SK-N-SH (cell line): ENCODE measurements at regions not wholly inside any gene's neighbourhood (a gene's known extent, or its start where the extent isn't known, plus 50 kb on each side); places are given as distances from the start of the nearest gene placed in this dataset.

Experiments used
- CTCF ChIA-PET: fragments of 300-600, 350-600 bp; formaldehyde crosslinking; extraction: SDS; loops from one replicate; lab custom pipeline; 2021; lab: Yijun Ruan, JAX
- POLR2A ChIA-PET: fragments of 350-600 bp; sonication (Branson Sonifier 250); formaldehyde crosslinking; extraction: SDS; loops from one replicate; lab custom pipeline; 2020; ENCODE audit warnings: antibody characterized with exemption, inconsistent platforms; lab: Yijun Ruan, JAX
- DNase-seq: peaks from one replicate; pipeline ENCODE4 v3.0.0; 2012
- H2AFZ ChIP-seq: fragments of 200-600 bp; sonication (generic); 2 replicates; pipeline ENCODE4 v1.8.1; 2016; ENCODE audit warnings: antibody characterized with exemption, mild to moderate bottlenecking, low read depth
- H3F3A ChIP-seq: fragments of 200-600 bp; sonication (generic); replicated peaks from 2 replicates; pipeline ENCODE3; 2016; ENCODE audit warnings: antibody characterized with exemption, mild to moderate bottlenecking; ENCODE audit not compliant: insufficient read depth
- H3K27ac ChIP-seq, 2 experiments: fragments of 200-500 bp in 1 of 2; fragments of 200-600 bp in 1 of 2; sonication (Bioruptor generic) in 1 of 2; sonication (generic), shearing (Covaris generic) in 1 of 2; 2 replicates each; pipeline versions ENCODE4 v1.5.1 to v1.6.1; 2014 to 2016; ENCODE audit warnings: low read depth in 2 of 2, inconsistent platforms in 1 of 2, low read length in 1 of 2, mild to moderate bottlenecking in 1 of 2, mixed read lengths in 1 of 2
- H3K27me3 ChIP-seq: fragments of 200-600 bp; sonication (generic), shearing (Covaris generic); 2 replicates; pipeline ENCODE4 v1.6.1; 2016; ENCODE audit warnings: mixed run types; ENCODE audit not compliant: insufficient read depth
- H3K36me3 ChIP-seq, 2 experiments: fragments of 200-500 bp in 1 of 2; fragments of 200-600 bp in 1 of 2; sonication (Bioruptor generic) in 1 of 2; sonication (generic) in 1 of 2; replicated peaks in 1 of 2; 2 replicates each; pipeline versions ENCODE3 to v1.5.1; 2014 to 2016; ENCODE audit warnings: low read length in 1 of 2, mild to moderate bottlenecking in 1 of 2; ENCODE audit not compliant: insufficient read depth in 2 of 2, control insufficient read depth in 1 of 2
- H3K4me1 ChIP-seq, 2 experiments: fragments of 200-500 bp in 1 of 2; fragments of 200-600 bp in 1 of 2; sonication (Bioruptor generic) in 1 of 2; sonication (generic), shearing (Covaris generic) in 1 of 2; 2 replicates each; pipeline versions ENCODE4 v1.5.1 to v1.6.1; 2014 to 2016; ENCODE audit warnings: low read depth in 1 of 2, low read length in 1 of 2, mixed run types in 1 of 2; ENCODE audit not compliant: insufficient read depth in 2 of 2, control insufficient read depth in 1 of 2
- H3K4me2 ChIP-seq: fragments of 200-600 bp; sonication (generic), shearing (Covaris generic); 2 replicates; pipeline ENCODE4 v1.6.1; 2017; ENCODE audit warnings: mixed run types
- H3K4me3 ChIP-seq, 2 experiments: fragments of 200-500 bp in 1 of 2; fragments of 200-600 bp in 1 of 2; sonication (Bioruptor generic) in 1 of 2; sonication (generic), shearing (Covaris generic) in 1 of 2; 2 replicates each; pipeline versions ENCODE4 v1.5.1 to v1.8.1; 2014 to 2016; ENCODE audit warnings: low read depth in 2 of 2, inconsistent platforms in 1 of 2, low read length in 1 of 2, mild to moderate bottlenecking in 1 of 2, mixed read lengths in 1 of 2, moderate library complexity in 1 of 2
- H3K79me2 ChIP-seq: fragments of 200-600 bp; sonication (generic); 2 replicates; pipeline ENCODE4 v1.8.1; 2017; ENCODE audit warnings: mild to moderate bottlenecking; ENCODE audit not compliant: insufficient read depth
- H3K9ac ChIP-seq: fragments of 200-600 bp; sonication (generic); 2 replicates; pipeline ENCODE4 v1.6.1; 2017; ENCODE audit warnings: mixed run types
- H3K9me2 ChIP-seq: fragments of 200-600 bp; sonication (generic); 2 replicates; pipeline ENCODE4 v1.6.1; 2017; ENCODE audit warnings: mixed run types
- H3K9me3 ChIP-seq: fragments of 200-600 bp; sonication (generic); 2 replicates; pipeline ENCODE4 v1.6.1; 2017; ENCODE audit warnings: mixed run types, mild to moderate bottlenecking, moderate library complexity
- H4K20me1 ChIP-seq: fragments of 200-600 bp; sonication (generic); 2 replicates; pipeline ENCODE4 v1.6.1; 2017; ENCODE audit warnings: mild to moderate bottlenecking, mixed run types; ENCODE audit not compliant: insufficient read depth
- CHD2 ChIP-seq: fragments of 150-350 bp; IDR thresholded peaks from 2 replicates; pipeline ENCODE4 v1.6.1; 2018; ENCODE audit warnings: low read length; ENCODE audit not compliant: partially characterized antibody
- CTCF ChIP-seq: fragments of 200-600 bp; sonication (generic); IDR thresholded peaks from 2 replicates; pipeline ENCODE4 v1.6.1; 2017; ENCODE audit warnings: antibody characterized with exemption, mild to moderate bottlenecking, moderate library complexity
- ELF1 ChIP-seq: IDR thresholded peaks from 2 replicates; pipeline ENCODE4 v1.4.0; 2012
- FOSL2 ChIP-seq: IDR thresholded peaks from 2 replicates; pipeline ENCODE4 v1.4.0; 2012; ENCODE audit warnings: low read depth, mild to moderate bottlenecking, moderate library complexity, borderline replicate concordance
- FOXJ3 ChIP-seq: sonication (generic); formaldehyde crosslinking; IDR thresholded peaks from 2 replicates; pipeline ENCODE4 v1.5.1; 2020; ENCODE audit warnings: mild to moderate bottlenecking, missing genetic modification reagents
- MEF2A ChIP-seq: IDR thresholded peaks from 2 replicates; pipeline ENCODE4 v1.4.0; 2012; ENCODE audit warnings: low read depth, borderline replicate concordance
- NFIC ChIP-seq: IDR thresholded peaks from 2 replicates; pipeline ENCODE4 v1.4.0; 2012; ENCODE audit warnings: borderline replicate concordance
- POLR2AphosphoS5 ChIP-seq: IDR thresholded peaks from 2 replicates; pipeline ENCODE4 v1.6.1; 2012; ENCODE audit warnings: low read depth, low read length
- RCOR1 ChIP-seq: fragments of 150-350 bp; IDR thresholded peaks from 2 replicates; pipeline ENCODE4 v1.6.1; 2017; ENCODE audit warnings: antibody characterized with exemption, low read length
- REST ChIP-seq: IDR thresholded peaks from 2 replicates; pipeline ENCODE4 v1.6.1; 2012; ENCODE audit warnings: mild to moderate bottlenecking, low read depth, low read length, moderate library complexity
- SIN3A ChIP-seq: IDR thresholded peaks from 2 replicates; pipeline ENCODE4 v1.6.1; 2012; ENCODE audit warnings: low read depth, mild to moderate bottlenecking, low read length, moderate library complexity, borderline replicate concordance
- SMC3 ChIP-seq: IDR thresholded peaks from 2 replicates; pipeline ENCODE4 v1.6.1; 2012; ENCODE audit warnings: low read depth, low read length, improper control_type of control experiment
- TAF1 ChIP-seq: IDR thresholded peaks from 2 replicates; pipeline ENCODE4 v1.6.1; 2012; ENCODE audit warnings: low read depth, mild to moderate bottlenecking, low read length, moderate library complexity, borderline replicate concordance
- TEAD4 ChIP-seq: IDR thresholded peaks from 2 replicates; pipeline ENCODE4 v1.4.0; 2012; ENCODE audit warnings: mild to moderate bottlenecking, borderline replicate concordance; ENCODE audit not compliant: insufficient read depth
- USF1 ChIP-seq: IDR thresholded peaks from 2 replicates; pipeline ENCODE4 v1.4.0; 2012; ENCODE audit warnings: low read depth, borderline replicate concordance
- USF2 ChIP-seq: fragments of 150-350 bp; IDR thresholded peaks from 2 replicates; pipeline ENCODE4 v1.6.1; 2017; ENCODE audit warnings: antibody characterized with exemption, low read length, low read depth, borderline replicate concordance
- ZBTB33 ChIP-seq: IDR thresholded peaks from 2 replicates; pipeline ENCODE4 v1.4.0; 2012; ENCODE audit warnings: low read depth, borderline replicate concordance
- WGBS: methylation state at CpG from one replicate; pipeline ENCODE4 v1.1.6; 2017; ENCODE audit warnings: low lambda C conversion rate; 5-methylcytosine and 5-hydroxymethylcytosine counted together

- no peaks in the 10 kb centered on the region for H3K9me3 ChIP-seq
- H3K9ac ChIP-seq, result no peak overlapping the region
- peaks cover 0 to 5% of the 10 kb centered on the region in 2 experiments; a peak in 1 of 4 replicates for H3K4me1 ChIP-seq
- no peaks in the 10 kb centered on the region for H3K79me2 ChIP-seq
- no peak overlapping the region for H3K4me2 ChIP-seq
- no peak overlapping the region for H2AFZ ChIP-seq
- no peak for TF ChIP-seq FOXJ3 (CRISPR knock-in tag)
- no peak for TF ChIP-seq RCOR1
- no peak for TF ChIP-seq TAF1
- TF ChIP-seq CHD2, result no peak
- TF ChIP-seq NFIC, result no peak
- TF ChIP-seq, all 33 proteins: peak for 0
- Histone ChIP-seq H3K27me3 (no peaks in the 10 kb centered on the region), H3K27ac (no peak overlapping the region), H3K4me3 (no peak overlapping the region), H3F3A (no peaks in the 10 kb centered on the region), H3K36me3 (no peaks in the 10 kb centered on the region), H3K9me2 (no peaks in the 10 kb centered on the region), H4K20me1 (no peaks in the 10 kb centered on the region)
- ChIA-PET CTCF (interaction anchor here (1.0 to 1.6 kb wide), 2 partner anchors 10 to 81 kb away, joined by 3 to 4 read pairs; no protein-coding TSS in a partner anchor), POLR2A (no interaction called here)
- no peak for DNase-seq
- WGBS, result 70% methylated on average over 5 of the region's 5 CpGs
These were observed 425.8 kb upstream of the CAMK1G start for GRCh38 chr1:209157546-209158249.

GRCh38 chr1:209158851-209159250 is 424.7 kb upstream of the CAMK1G start:
- H3K27ac ChIP-seq, result no peak overlapping the region
- 97% methylated on average over 1 of the region's 1 CpG for WGBS
- H3K9me2 ChIP-seq, result no peaks in the 10 kb centered on the region
- no peaks in the 10 kb centered on the region for H3K27me3 ChIP-seq
- H3K79me2 ChIP-seq, result no peaks in the 10 kb centered on the region
- TF ChIP-seq FOSL2, result no peak
- no peak for TF ChIP-seq ELF1
- no peak for TF ChIP-seq CHD2
- no peak for TF ChIP-seq USF1
- TF ChIP-seq POLR2AphosphoS5, result no peak
- TF ChIP-seq TEAD4, result no peak
- TF ChIP-seq USF2, result no peak
- no peak for TF ChIP-seq CTCF
- no peak for TF ChIP-seq MEF2A
- TF ChIP-seq ZBTB33, result no peak
- TF ChIP-seq REST, result no peak
- no peak for TF ChIP-seq SIN3A
- TF ChIP-seq SMC3, result no peak
- no peaks in the 10 kb centered on the region for H4K20me1 ChIP-seq
- H3K4me3 ChIP-seq, result no peak overlapping the region
- ChIA-PET POLR2A (no interaction called here), CTCF (no interaction called here)
- H3K4me2 ChIP-seq, result no peak overlapping the region
- no peaks in the 10 kb centered on the region for H3F3A ChIP-seq
- no peak for DNase-seq
- H3K36me3 ChIP-seq, result no peaks in the 10 kb centered on the region
- no peak overlapping the region for H2AFZ ChIP-seq
- H3K9me3 ChIP-seq, result no peaks in the 10 kb centered on the region
- H3K4me1 ChIP-seq, result no peaks in the 10 kb centered on the region; a peak in 1 of 4 replicates
- H3K9ac ChIP-seq, result no peak overlapping the region
